Ascending aorta (tissue), 2 donors: ENCODE measurements at regions not wholly inside any gene's neighbourhood (a gene's known extent, or its start where the extent isn't known, plus 50 kb on each side); places are given as distances from the start of the nearest gene placed in this dataset.

Experiments
- DNase-seq, 2 donors: peaks; one replicate each; pipeline ENCODE4 v3.0.0-alpha.2; 2019; ENCODE audit warnings: low spot score in 2 of 2
- H3K27ac ChIP-seq, 2 donors: fragments of 200-600 bp; sonication (generic); one replicate each; pipeline ENCODE4 v1.5.1; 2016 to 2017; ENCODE audit warnings: mild to moderate bottlenecking in 1 of 2
- H3K27me3 ChIP-seq: fragments of 200-600 bp; sonication (generic); one replicate; pipeline ENCODE4 v1.5.1; 2017
- H3K36me3 ChIP-seq, 2 donors: fragments of 200-600 bp; sonication (generic); one replicate each; pipeline ENCODE4 v1.5.1; 2016
- H3K4me1 ChIP-seq, 2 donors: fragments of 200-600 bp; sonication (generic); one replicate each; pipeline ENCODE4 v1.5.1; 2016 to 2017; ENCODE audit warnings: mild to moderate bottlenecking in 1 of 2
- H3K4me3 ChIP-seq, 2 donors: fragments of 200-600 bp; sonication (generic); one replicate each; pipeline ENCODE4 v1.5.1; 2016 to 2017; ENCODE audit warnings: mild to moderate bottlenecking in 1 of 2
- H3K9me3 ChIP-seq, 2 donors: fragments of 200-600 bp; sonication (generic); one replicate each; pipeline ENCODE4 v1.5.1; 2016
- intact Hi-C: fragments of 100-400 bp; cut with DNase I; formaldehyde crosslinking; loops from one replicate; pipeline ENCODE4 v1.15.1; 2023
- TF ChIP-seq, protein P1 (sequence below), 3 experiments: fragments of 200-600 bp in 2 of 3; fragments of 450-650 bp in 1 of 3; sonication (generic) in 2 of 3; IDR thresholded peaks; one replicate each; pipeline ENCODE4 v1.5.1; 2016 to 2019; ENCODE audit warnings: antibody characterized with exemption in 3 of 3, mild to moderate bottlenecking in 1 of 3, moderate library complexity in 1 of 3

DNA sequence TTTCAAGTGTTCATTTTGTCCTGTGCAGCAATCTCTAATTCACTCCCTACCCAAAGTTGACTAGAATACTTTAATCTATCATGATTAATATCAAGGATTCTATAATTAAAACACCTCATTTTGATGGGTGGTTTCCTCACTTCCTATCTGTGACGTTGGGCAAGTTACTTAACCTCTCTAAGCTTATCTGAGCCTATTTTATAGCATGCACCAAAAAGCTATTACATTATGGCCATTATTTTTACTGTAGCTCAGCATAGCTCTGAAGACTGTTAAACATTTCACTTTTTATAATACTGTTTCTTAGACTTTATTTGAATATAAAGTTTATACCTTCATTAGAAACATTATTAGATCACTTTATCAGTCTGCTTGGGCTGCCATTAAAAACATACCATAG, 579.6 kb upstream of the NXPH2 start:
- TF ChIP-seq, protein P1, sequence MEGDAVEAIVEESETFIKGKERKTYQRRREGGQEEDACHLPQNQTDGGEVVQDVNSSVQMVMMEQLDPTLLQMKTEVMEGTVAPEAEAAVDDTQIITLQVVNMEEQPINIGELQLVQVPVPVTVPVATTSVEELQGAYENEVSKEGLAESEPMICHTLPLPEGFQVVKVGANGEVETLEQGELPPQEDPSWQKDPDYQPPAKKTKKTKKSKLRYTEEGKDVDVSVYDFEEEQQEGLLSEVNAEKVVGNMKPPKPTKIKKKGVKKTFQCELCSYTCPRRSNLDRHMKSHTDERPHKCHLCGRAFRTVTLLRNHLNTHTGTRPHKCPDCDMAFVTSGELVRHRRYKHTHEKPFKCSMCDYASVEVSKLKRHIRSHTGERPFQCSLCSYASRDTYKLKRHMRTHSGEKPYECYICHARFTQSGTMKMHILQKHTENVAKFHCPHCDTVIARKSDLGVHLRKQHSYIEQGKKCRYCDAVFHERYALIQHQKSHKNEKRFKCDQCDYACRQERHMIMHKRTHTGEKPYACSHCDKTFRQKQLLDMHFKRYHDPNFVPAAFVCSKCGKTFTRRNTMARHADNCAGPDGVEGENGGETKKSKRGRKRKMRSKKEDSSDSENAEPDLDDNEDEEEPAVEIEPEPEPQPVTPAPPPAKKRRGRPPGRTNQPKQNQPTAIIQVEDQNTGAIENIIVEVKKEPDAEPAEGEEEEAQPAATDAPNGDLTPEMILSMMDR (IDR thresholded peaks at IDR 0.05): no peak
- intact Hi-C loops: no loop called here
- H3K36me3 ChIP-seq: no peaks in the 10 kb centered on the region

DNA sequence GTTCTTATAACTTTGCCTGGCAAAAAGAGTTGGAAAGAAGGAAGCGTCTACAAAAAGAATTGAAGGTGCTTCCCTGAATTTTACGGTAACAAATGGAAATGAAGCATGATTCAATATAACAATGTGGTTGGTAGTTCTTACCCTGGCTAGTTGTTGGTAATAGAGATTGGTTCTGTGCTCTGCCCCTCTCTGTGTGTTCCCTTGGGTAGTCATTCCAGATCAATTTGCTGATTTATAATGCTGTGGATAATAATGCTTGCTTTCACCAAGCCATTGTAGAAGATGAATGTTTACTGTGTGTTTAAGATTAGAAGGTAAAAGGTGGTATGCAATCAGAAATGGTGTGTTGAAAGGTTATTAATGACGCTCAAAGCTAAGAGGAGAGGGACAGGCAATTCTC, 577.8 kb upstream of the NXPH2 start:
- TF ChIP-seq, protein P1 (IDR thresholded peaks at IDR 0.05): no peak
- no peak overlapping the region for H3K27ac ChIP-seq
- intact Hi-C loops: no loop called here
- H3K27me3 ChIP-seq: no peaks in the 10 kb centered on the region
- no peaks in the 10 kb centered on the region for H3K9me3 ChIP-seq
- no peak overlapping the region for H3K4me3 ChIP-seq
- no peaks in the 10 kb centered on the region for H3K36me3 ChIP-seq
- no peak for DNase-seq
- no peaks in the 10 kb centered on the region for H3K4me1 ChIP-seq

More for the DNA sequence above, 579.6 kb upstream of the NXPH2 start:
- Histone ChIP-seq H3K9me3 (no peaks in the 10 kb centered on the region), H3K4me3 (no peak overlapping the region), H3K27me3 (no peaks in the 10 kb centered on the region), H3K4me1 (no peaks in the 10 kb centered on the region), H3K27ac (no peak overlapping the region)
- DNase-seq: no peak

DNA sequence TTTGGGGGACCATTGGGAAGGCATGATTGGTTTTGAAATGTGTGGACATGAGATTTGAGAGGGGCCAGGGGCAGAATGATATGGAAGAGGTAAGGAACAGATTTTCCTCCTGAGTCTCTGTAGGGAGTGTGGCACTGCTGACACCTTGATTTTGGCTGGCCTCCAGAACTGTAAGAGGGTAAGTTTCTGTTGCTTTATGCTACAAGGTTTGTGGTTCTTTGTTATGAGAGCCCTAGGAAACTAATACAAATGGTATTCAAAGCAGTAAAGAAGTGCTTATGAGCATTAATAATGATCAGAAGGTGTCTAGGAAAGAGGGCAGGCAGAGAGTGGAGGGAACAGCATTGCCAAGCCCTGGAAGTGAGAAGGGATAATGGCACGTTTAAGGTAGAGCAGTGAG, 574.3 kb upstream of the NXPH2 start:
- H3K9me3 ChIP-seq: no peaks in the 10 kb centered on the region
- H3K4me1 ChIP-seq: no peaks in the 10 kb centered on the region
- H3K27me3 ChIP-seq: no peaks in the 10 kb centered on the region
- no peaks in the 10 kb centered on the region for H3K36me3 ChIP-seq
- no peak overlapping the region for H3K27ac ChIP-seq
- intact Hi-C loops: no loop called here
- TF ChIP-seq, protein P1 (IDR thresholded peaks at IDR 0.05): no peak
- H3K4me3 ChIP-seq: no peak overlapping the region
- no peak for DNase-seq

DNA sequence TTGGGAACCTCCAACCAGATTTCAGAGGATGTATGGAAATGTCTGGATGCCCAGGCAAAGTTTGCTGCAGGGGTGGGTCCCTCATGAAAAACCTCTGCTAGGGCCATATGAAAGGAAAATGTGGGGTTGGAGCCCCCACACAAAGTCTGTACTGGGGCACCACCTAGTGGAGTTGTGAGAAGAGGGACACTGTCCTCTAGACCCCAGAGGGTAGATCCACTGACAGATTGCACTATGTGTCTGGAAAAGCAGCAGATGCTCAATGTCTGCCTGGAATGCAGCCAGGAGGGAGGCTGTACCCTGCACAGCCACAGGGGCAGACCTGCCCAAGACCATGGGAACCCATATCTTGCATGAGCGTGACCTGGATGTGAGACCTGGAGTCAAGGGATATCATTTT, 573.7 kb upstream of the NXPH2 start:
- TF ChIP-seq, protein P1 (IDR thresholded peaks at IDR 0.05): no peak
- no peaks in the 10 kb centered on the region for H3K36me3 ChIP-seq
- H3K9me3 ChIP-seq: no peaks in the 10 kb centered on the region
- H3K27me3 ChIP-seq: no peaks in the 10 kb centered on the region
- no peak overlapping the region for H3K27ac ChIP-seq
- no peak for DNase-seq
- no peaks in the 10 kb centered on the region for H3K4me1 ChIP-seq
- H3K4me3 ChIP-seq: no peak overlapping the region
- intact Hi-C loops: no loop called here

DNA sequence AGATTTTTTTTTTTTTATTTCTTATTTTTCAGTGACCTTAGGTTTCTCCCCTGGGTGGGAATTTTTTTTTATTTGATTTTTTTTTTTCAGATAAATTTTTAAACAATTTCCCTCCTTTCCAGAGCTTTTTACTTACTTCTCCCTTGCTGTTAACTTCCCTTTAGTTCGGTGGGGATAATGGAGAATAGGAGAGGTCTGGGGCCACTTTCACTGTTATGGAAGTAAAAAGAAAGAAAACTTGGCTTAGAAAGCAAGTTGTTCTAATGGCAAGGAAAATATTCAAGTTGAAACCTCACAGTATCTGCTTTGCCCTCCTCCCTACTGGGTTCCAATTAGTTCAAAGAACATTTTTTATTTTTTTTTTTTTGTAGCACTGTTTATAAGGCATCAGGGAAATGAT, 537.1 kb upstream of the NXPH2 start:
- H3K36me3 ChIP-seq: no peaks in the 10 kb centered on the region
- H3K4me3 ChIP-seq: no peak overlapping the region
- no peak overlapping the region for H3K27ac ChIP-seq
- no peaks in the 10 kb centered on the region for H3K4me1 ChIP-seq
- no peaks in the 10 kb centered on the region for H3K9me3 ChIP-seq
- H3K27me3 ChIP-seq: no peaks in the 10 kb centered on the region
- TF ChIP-seq, protein P1 (IDR thresholded peaks at IDR 0.05): no peak
- intact Hi-C loops: no loop called here
- no peak for DNase-seq

DNA sequence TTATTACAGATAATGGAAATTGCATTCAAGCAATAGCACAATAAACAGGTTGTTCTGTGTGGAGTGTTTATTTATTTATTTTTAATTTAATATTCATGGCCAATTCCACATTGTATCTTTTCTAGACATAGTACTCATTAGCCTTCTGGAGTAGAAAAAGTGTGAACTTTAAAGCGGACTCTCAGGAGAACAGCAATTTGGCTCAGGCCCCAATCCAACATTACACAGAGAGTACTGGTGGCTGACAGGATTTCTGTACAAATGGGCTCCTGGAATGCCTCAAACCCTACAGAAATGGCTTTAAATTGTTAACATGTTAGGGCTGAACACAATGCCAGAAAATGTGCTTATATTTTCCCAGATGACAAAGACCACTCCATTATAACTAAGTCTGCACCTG, 533.9 kb upstream of the NXPH2 start:
- H3K36me3 ChIP-seq: no peaks in the 10 kb centered on the region
- no peak for DNase-seq
- no peak overlapping the region for H3K27ac ChIP-seq
- intact Hi-C loops: no loop called here
- no peaks in the 10 kb centered on the region for H3K27me3 ChIP-seq
- H3K4me1 ChIP-seq: no peaks in the 10 kb centered on the region
- no peak overlapping the region for H3K4me3 ChIP-seq
- TF ChIP-seq, protein P1 (IDR thresholded peaks at IDR 0.05): no peak
- H3K9me3 ChIP-seq: no peaks in the 10 kb centered on the region
